GM18909 (cell line): ENCODE measurements at regions not wholly inside any gene's neighbourhood (a gene's known extent, or its start where the extent isn't known, plus 50 kb on each side); places are given as distances from the start of the nearest gene placed in this dataset.

Source experiments
- ATAC-seq: cut with Tn5 transposase; IDR thresholded peaks from one replicate; pipeline ENCODE4 v1.9.1; 2021; ENCODE audit warnings: mild to moderate bottlenecking; ENCODE audit not compliant: unreplicated experiment, poor library complexity

GRCh38 chr20:24207803-24208300 lies 219.3 kb upstream of the GGTLC1 start:
- no peak for ATAC-seq

DNA sequence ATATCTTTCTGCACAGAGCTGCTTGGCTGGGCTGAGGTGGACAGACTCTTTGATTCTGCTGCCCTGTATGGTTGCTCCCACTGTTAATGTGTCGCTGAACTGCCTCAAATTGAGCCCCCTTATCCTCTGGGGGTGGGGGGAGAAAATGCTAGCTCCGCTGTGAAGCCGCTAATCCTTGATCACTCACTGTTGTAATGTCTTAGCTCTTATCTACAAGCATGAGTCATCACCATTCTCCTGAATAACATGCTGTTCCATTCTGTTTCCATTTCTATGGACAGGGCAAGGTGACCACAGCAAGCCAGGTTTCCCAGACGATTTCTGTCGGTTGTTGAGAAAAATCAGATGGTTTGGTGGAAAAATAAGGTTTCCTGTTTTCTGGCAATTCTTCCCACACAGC lies 218.4 kb upstream of the GGTLC1 start:
- ATAC-seq = no peak

GRCh38 chr20:24203526-24204183 lies 215.1 kb upstream of the GGTLC1 start:
- ATAC-seq = no peak

- ATAC-seq = no peak
These were observed 210.9 kb upstream of the GGTLC1 start for GRCh38 chr20:24199501-24199900.

GRCh38 chr20:24194143-24194542 lies 205.6 kb upstream of the GGTLC1 start:
- ATAC-seq = no peak

GRCh38 chr20:24190905-24191304 lies 202.3 kb upstream of the GGTLC1 start:
- ATAC-seq = no peak

DNA sequence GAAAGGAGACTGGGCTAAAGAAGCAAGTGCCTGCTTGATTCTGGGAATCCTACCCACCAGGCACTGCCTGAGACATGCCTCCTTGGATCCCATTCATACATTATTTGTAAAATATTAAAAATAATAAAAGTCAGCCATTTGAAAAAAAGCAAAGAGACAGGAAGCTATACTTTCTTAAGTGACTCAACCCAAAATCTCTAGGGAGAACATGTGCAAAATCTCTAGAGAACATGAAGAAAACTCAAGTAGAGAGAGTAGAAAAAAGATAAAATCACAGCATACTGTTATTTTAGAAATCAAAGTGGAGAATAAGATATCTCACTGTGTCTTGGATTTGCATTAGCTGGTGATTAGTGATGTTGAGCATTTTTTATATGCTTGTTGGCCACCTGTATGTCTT lies 197.2 kb upstream of the GGTLC1 start:
- no peak for ATAC-seq

- no peak for ATAC-seq
These were observed 192.6 kb upstream of the GGTLC1 start for GRCh38 chr20:24181151-24181550.

- ATAC-seq = no peak
These were observed 180.7 kb upstream of the GGTLC1 start for GRCh38 chr20:24169256-24169655.

GRCh38 chr20:24166412-24166811 lies 177.8 kb upstream of the GGTLC1 start:
- ATAC-seq = no peak

DNA sequence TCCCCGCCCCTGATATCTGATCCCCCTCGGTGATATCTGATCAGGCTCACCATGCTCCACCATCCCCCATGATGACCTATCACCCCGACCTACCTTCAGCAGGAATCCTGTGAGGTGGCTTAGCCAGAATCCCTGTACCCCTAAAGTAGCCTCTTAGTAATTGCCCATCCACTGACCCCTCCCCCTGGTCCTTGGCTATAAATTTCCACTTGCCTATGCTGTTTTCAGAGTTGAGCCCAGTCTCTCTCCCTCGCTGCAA lies 177.5 kb upstream of the GGTLC1 start:
- no peak for ATAC-seq

- ATAC-seq = no peak
These were observed 176.9 kb upstream of the GGTLC1 start for GRCh38 chr20:24165301-24166122.

DNA sequence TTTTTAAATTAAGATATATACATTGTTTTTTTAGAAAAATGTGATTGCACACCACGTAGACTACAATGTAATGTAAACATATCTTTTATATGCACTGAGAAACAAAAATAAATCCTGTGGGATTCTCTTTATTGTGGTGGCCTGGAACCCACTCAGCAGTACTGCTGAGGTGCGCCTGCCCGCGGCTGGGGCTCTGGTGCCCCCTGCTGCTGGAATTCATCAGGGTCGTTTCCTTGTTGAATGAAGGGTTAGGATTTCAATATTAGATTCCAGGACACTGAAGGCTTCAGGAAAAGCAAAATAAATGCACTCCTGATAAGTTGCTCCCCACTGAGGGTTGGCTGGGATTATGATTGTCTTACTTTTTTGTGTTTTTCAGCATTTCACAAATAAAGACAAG lies 175.8 kb upstream of the GGTLC1 start:
- no peak for ATAC-seq

- no peak for ATAC-seq
These were observed 174.9 kb upstream of the GGTLC1 start for GRCh38 chr20:24163506-24163905.

DNA sequence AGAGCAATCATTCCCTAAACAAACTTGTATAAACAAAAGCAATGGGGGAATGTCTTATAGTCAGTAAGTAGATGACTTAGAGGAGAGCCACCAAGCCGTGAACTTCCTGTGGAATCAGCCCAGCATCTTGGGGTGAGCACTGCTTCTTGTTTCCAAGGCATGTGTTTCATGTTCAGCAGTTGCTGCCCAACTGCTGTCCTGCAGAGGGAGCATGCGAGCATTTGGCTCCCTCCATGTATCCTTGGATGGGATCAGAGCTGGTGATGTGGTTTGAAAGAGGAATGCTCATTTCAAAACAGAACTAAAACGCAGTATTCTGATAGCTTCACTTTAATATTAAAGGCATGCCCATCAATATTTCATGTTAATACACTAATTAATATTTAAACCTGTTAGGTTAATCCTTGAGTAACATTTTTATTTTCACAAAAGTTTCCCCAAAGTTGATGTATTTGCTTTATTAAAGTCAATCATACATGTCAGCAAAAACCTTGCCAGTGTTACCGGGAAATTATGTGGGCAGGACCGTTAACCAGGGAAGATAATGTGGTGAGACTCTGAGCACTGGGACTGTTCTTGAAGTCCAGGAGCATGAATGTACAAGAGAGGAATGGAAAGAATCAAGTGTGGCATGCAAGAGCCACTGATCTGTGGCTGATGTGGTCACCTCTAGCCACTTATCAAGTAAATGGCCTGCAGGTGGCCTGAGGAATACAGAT lies 172.1 kb upstream of the GGTLC1 start:
- ATAC-seq = no peak

DNA sequence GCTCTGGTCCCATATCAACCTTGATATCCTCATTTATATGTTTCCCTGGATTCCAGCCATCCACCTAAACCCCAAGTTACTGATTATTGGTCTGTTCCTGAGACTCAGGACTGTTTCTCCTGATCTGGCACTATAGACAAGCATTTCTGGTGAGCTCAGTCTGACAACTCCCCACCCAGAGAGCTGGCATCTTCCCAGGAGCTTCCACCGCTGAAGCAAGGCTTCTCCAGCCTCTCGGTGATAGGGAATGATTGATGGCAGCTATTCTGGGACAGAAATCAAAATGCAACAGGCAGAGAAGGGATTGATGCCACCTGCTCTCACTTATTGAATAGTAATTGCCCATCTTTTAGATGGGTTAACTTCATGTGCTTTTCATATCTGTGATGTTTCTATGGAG lies 169.7 kb upstream of the GGTLC1 start:
- ATAC-seq = no peak

GRCh38 chr20:24157213-24157612 lies 168.6 kb upstream of the GGTLC1 start:
- no peak for ATAC-seq

DNA sequence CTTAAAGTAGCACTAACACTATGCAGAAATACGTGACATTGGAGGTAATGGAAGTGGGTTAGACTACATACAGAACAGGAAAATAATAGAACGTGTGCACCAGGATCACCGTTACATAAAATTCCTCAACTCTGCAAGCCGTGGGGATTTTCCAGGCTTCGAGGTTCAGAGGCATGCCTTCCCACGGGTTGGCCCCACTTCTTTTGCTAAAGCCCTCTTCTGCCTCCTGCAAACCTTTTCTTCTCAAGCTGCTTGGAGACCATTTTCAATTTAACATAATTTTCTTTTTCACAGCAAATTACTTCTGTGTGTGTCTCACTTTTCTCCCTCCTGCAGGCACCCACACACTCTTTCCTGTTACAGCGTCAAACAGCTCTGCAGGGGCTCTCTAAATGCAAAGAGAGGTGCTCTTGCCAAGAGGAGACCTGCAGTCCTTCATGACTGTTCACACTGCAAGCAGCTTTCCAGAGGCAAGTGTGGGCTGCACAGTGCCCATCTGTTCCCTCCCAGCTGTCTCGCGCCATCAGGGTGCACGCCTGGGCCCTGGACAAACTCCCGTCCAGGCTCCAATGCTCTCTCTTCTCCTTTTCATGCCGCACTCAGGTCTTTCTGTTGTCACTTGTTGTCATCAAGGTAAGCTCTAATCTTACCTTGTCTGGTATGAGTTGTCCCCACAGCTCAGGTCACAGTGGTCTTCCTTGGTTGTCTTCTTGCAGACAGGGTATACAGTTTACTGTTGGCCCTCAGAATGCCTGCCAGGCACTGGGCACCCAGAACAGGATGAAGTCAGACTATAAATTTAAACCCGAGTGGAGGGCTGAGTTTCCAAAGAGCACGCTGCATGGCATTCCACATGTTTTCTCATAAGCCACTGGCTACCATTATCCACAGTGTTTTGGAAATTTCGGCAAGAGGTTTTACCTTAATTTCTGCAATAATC lies 164.8 kb upstream of the GGTLC1 start:
- no peak for ATAC-seq

DNA sequence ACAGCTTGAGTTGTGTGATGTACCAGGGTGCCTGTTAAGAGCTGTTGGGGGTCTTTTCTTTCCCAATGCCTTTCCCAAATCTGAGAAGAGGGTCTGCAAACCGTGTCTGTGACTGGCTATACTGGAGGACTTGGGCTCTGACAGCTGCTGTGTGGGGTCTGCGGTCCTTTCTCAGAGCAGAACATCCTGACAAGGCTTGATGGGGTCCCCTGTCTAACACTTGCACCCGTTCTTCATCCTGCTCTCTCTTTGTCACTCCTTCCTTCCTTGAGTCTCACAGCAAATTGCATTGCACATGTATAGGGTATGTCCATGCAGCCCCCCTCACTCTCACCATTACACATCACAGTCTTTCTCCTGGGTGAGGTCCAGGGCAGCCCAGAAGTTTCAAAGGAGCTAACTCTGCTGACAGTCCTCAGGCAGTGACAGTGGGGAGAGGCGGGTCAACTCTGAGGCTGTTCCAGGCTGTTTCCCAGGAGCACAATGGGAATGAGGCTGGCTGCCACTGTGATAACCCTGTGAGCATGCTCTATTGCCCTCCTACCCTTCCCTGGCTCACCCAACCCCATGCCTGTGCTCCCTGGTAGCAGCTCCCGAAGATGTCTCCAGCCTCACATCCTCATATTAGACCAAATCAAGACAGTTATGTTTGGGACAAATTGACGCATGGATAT lies 163.2 kb upstream of the GGTLC1 start:
- ATAC-seq = no peak

- no peak for ATAC-seq
These were observed 161.8 kb upstream of the GGTLC1 start for GRCh38 chr20:24150406-24150805.
